Neural cell (in vitro differentiated cells): ENCODE measurements at regions not wholly inside any gene's neighbourhood (a gene's known extent, or its start where the extent isn't known, plus 50 kb on each side); places are given as distances from the start of the nearest gene placed in this dataset.

ENCODE experiments used
- H2AFZ ChIP-seq: fragments of 200-600, 300-800 bp; sonication (generic), shearing (Covaris generic); 2 replicates; pipeline ENCODE4 v1.6.0; 2014; ENCODE audit warnings: low read depth, mild to moderate bottlenecking, antibody characterized with exemption, low read length, moderate library complexity
- H3F3A ChIP-seq: fragments of 200-600 bp; shearing (Covaris generic); 2 replicates; pipeline ENCODE4 v1.6.1; 2016; ENCODE audit warnings: mild to moderate bottlenecking, moderate library complexity, mixed read lengths, antibody characterized with exemption, low read length; ENCODE audit not compliant: insufficient read depth, poor library complexity, severe bottlenecking
- H3K27ac ChIP-seq: fragments of 200-600, 300-800 bp; sonication (generic), shearing (Covaris generic); 2 replicates; pipeline ENCODE4 v1.5.1; 2014; ENCODE audit warnings: mild to moderate bottlenecking, low read length, moderate library complexity
- H3K27me3 ChIP-seq: fragments of 300-800, 200-600 bp; sonication (generic), shearing (Covaris generic); 2 replicates; pipeline ENCODE4 v1.6.0; 2014; ENCODE audit warnings: mild to moderate bottlenecking, low read depth, low read length, moderate library complexity; ENCODE audit not compliant: insufficient read depth
- H3K36me3 ChIP-seq: fragments of 300-800, 200-600 bp; sonication (generic), shearing (Covaris generic); 2 replicates; pipeline ENCODE4 v1.5.1; 2014; ENCODE audit warnings: mild to moderate bottlenecking, antibody characterized with exemption, low read length, moderate library complexity; ENCODE audit not compliant: insufficient read depth
- H3K4me2 ChIP-seq: fragments of 300-800, 200-600 bp; sonication (generic), shearing (Covaris generic); 2 replicates; pipeline ENCODE4 v1.6.0; 2014; ENCODE audit warnings: mild to moderate bottlenecking, low read length
- H3K4me3 ChIP-seq: fragments of 300-800, 200-600 bp; sonication (generic), shearing (Covaris generic); 2 replicates; pipeline ENCODE4 v1.5.1; 2014; ENCODE audit warnings: mild to moderate bottlenecking, low read length, moderate library complexity
- H3K79me2 ChIP-seq: fragments of 200-600 bp; shearing (Covaris generic); replicated peaks from 2 replicates; pipeline ENCODE4 v1.6.0; 2014; ENCODE audit warnings: mild to moderate bottlenecking, low read length, moderate library complexity; ENCODE audit not compliant: insufficient read depth
- H3K9ac ChIP-seq: fragments of 300-800, 200-600 bp; sonication (generic), shearing (Covaris generic); 2 replicates; pipeline ENCODE4 v1.6.1; 2016; ENCODE audit warnings: mild to moderate bottlenecking, low read length, mixed read lengths
- H3K9me2 ChIP-seq: fragments of 200-600 bp; shearing (Covaris generic); 2 replicates; pipeline ENCODE4 v1.6.1; 2016; ENCODE audit warnings: mild to moderate bottlenecking, low read length, mixed read lengths; ENCODE audit not compliant: insufficient read depth
- H3K9me3 ChIP-seq: fragments of 200-600, 300-800 bp; sonication (generic), shearing (Covaris generic); 2 replicates; pipeline ENCODE4 v1.6.1; 2016; ENCODE audit warnings: mild to moderate bottlenecking, mixed run types, low read length, moderate library complexity, mixed read lengths
- H4K20me1 ChIP-seq: fragments of 200-600 bp; shearing (Covaris generic); 2 replicates; pipeline ENCODE4 v1.6.1; 2016; ENCODE audit warnings: mild to moderate bottlenecking, mixed run types; ENCODE audit not compliant: insufficient read depth
- CTCF ChIP-seq: fragments of 450-650 bp; IDR thresholded peaks from 2 replicates; pipeline ENCODE4 v1.5.1; 2014; ENCODE audit warnings: antibody characterized with exemption, mild to moderate bottlenecking, moderate library complexity; ENCODE audit not compliant: poor library complexity, severe bottlenecking
- EP300 ChIP-seq: fragments of 450-650 bp; conservative IDR thresholded peaks from 2 replicates; pipeline ENCODE4 v1.6.1; 2014; ENCODE audit warnings: antibody characterized with exemption, mild to moderate bottlenecking, moderate library complexity; ENCODE audit not compliant: poor library complexity, severe bottlenecking
- EZH2 ChIP-seq: fragments of 200-600, 300-800 bp; shearing (Covaris generic), sonication (generic); IDR thresholded peaks from 2 replicates; pipeline ENCODE4 v1.6.1; 2014; ENCODE audit warnings: antibody characterized with exemption, low read length, borderline replicate concordance, mild to moderate bottlenecking; ENCODE audit not compliant: insufficient read depth, poor library complexity, severe bottlenecking
- MXI1 ChIP-seq: fragments of 450-650 bp; conservative IDR thresholded peaks from 2 replicates; pipeline ENCODE4 v1.6.1; 2014; ENCODE audit warnings: antibody characterized with exemption, mild to moderate bottlenecking; ENCODE audit not compliant: poor library complexity, severe bottlenecking
- POLR2AphosphoS5 ChIP-seq: IDR thresholded peaks from 2 replicates; pipeline ENCODE4 v1.6.1; 2012
- RAD21 ChIP-seq: fragments of 450-650 bp; conservative IDR thresholded peaks from 2 replicates; pipeline ENCODE4 v1.6.1; 2014; ENCODE audit warnings: antibody characterized with exemption, mild to moderate bottlenecking, moderate library complexity
- REST ChIP-seq: IDR thresholded peaks from 2 replicates; pipeline ENCODE4 v1.6.1; 2012; ENCODE audit warnings: borderline replicate concordance
- SMC3 ChIP-seq: fragments of 450-650 bp; conservative IDR thresholded peaks from 2 replicates; pipeline ENCODE4 v1.6.1; 2014; ENCODE audit warnings: antibody characterized with exemption, mild to moderate bottlenecking, moderate library complexity; ENCODE audit not compliant: poor library complexity
- TAF1 ChIP-seq: IDR thresholded peaks from 2 replicates; pipeline ENCODE4 v1.6.1; 2012; ENCODE audit warnings: low read depth

GRCh38 chr12:77504466-77504865 lies 326.2 kb upstream of the NAV3 start:
- TF ChIP-seq CTCF (no peak), MXI1 (no peak), EZH2 (no peak), EP300 (no peak), POLR2AphosphoS5 (no peak), SMC3 (no peak), REST (no peak), RAD21 (no peak), TAF1 (no peak)
- H3K9me2 ChIP-seq: no peaks in the 10 kb centered on the region

GRCh38 chr12:77500089-77500488 lies 330.6 kb upstream of the NAV3 start:
- H3K36me3 ChIP-seq: no peaks in the 10 kb centered on the region
- H3K9me2 ChIP-seq: no peaks in the 10 kb centered on the region
- H3K9me3 ChIP-seq: no peaks in the 10 kb centered on the region
- no peak overlapping the region for H2AFZ ChIP-seq
- H3K4me3 ChIP-seq: no peak overlapping the region
- H3K27ac ChIP-seq: no peak overlapping the region
- no peaks in the 10 kb centered on the region for H3K27me3 ChIP-seq
- no peaks in the 10 kb centered on the region for H4K20me1 ChIP-seq
- H3F3A ChIP-seq: no peaks in the 10 kb centered on the region
- H3K79me2 ChIP-seq: no peaks in the 10 kb centered on the region
- H3K9ac ChIP-seq: no peak overlapping the region
- TF ChIP-seq MXI1 (no peak), CTCF (no peak), EZH2 (no peak), SMC3 (no peak), RAD21 (no peak), TAF1 (no peak), EP300 (no peak), REST (no peak)
- H3K4me2 ChIP-seq: no peak overlapping the region

More at GRCh38 chr12:77504466-77504865, 326.2 kb upstream of the NAV3 start:
- H3K4me2 ChIP-seq: no peak overlapping the region
- H3F3A ChIP-seq: no peaks in the 10 kb centered on the region
- no peaks in the 10 kb centered on the region for H3K36me3 ChIP-seq
- H3K27ac ChIP-seq: no peak overlapping the region
- H3K9me3 ChIP-seq: no peaks in the 10 kb centered on the region
- H3K27me3 ChIP-seq: no peaks in the 10 kb centered on the region
- no peak overlapping the region for H3K4me3 ChIP-seq
- H3K79me2 ChIP-seq: no peaks in the 10 kb centered on the region
- H4K20me1 ChIP-seq: no peaks in the 10 kb centered on the region
- H2AFZ ChIP-seq: no peak overlapping the region
- no peak overlapping the region for H3K9ac ChIP-seq
